ENCODE measurements at regions not wholly inside any gene's neighbourhood (a gene's known extent, or its start where the extent isn't known, plus 50 kb on each side); places are given as distances from the start of the nearest gene placed in this dataset.
"Not testable (repeated sequence)": the region's sequence is repeated elsewhere in the genome, so short reads cannot be mapped to it uniquely, and the experiment has no call there.

GRCh38 chr16:85275533-85276249, 163.4 kb upstream of the CIBAR2 start:
- peak; percentile 72 for DNase-seq (ENCODE audit: low read depth)

- DNase-seq (ENCODE audit: low read depth): no peak
Observed at GRCh38 chr16:85276258-85276657, 164.0 kb upstream of the CIBAR2 start.

- no peak for DNase-seq (ENCODE audit: low read depth)
Observed at GRCh38 chr16:85276721-85277120, 164.4 kb upstream of the CIBAR2 start.

GRCh38 chr16:85278839-85279238, 166.6 kb upstream of the CIBAR2 start:
- no peak for DNase-seq (ENCODE audit: low read depth)

GRCh38 chr16:85279402-85279801, 167.1 kb upstream of the CIBAR2 start:
- no peak for DNase-seq (ENCODE audit: low read depth)

- no peak for DNase-seq (ENCODE audit: low read depth)
Observed at GRCh38 chr16:85279825-85280545, 167.7 kb upstream of the CIBAR2 start.

GRCh38 chr16:85281181-85281580, 168.9 kb upstream of the CIBAR2 start:
- no peak for DNase-seq (ENCODE audit: low read depth)

- DNase-seq (ENCODE audit: low read depth): no peak
Observed at GRCh38 chr16:85282842-85283241, 170.6 kb upstream of the CIBAR2 start.

GRCh38 chr16:85283305-85284050, 171.2 kb upstream of the CIBAR2 start:
- no peak for DNase-seq (ENCODE audit: low read depth)

GRCh38 chr16:85284141-85284817, 172.0 kb upstream of the CIBAR2 start:
- DNase-seq (ENCODE audit: low read depth): no peak

GRCh38 chr16:85285681-85286065, 173.4 kb upstream of the CIBAR2 start:
- no peak for DNase-seq (ENCODE audit: low read depth)

GRCh38 chr16:85286066-85286831, 174.0 kb upstream of the CIBAR2 start:
- DNase-seq (ENCODE audit: low read depth): peak; percentile 68

GRCh38 chr16:85286951-85287814, 174.9 kb upstream of the CIBAR2 start:
- DNase-seq (ENCODE audit: low read depth): peak; percentile 58

- DNase-seq (ENCODE audit: low read depth): not testable (repeated sequence)
Observed at GRCh38 chr16:85287815-85288109, 175.5 kb upstream of the CIBAR2 start.

- no peak for DNase-seq (ENCODE audit: low read depth)
Observed at GRCh38 chr16:85288341-85288868, 176.1 kb upstream of the CIBAR2 start.

GRCh38 chr16:85288869-85289660, 176.8 kb upstream of the CIBAR2 start:
- no peak for DNase-seq (ENCODE audit: low read depth)

- DNase-seq (ENCODE audit: low read depth): no peak
Observed at GRCh38 chr16:85289760-85290625, 177.7 kb upstream of the CIBAR2 start.

- no peak for DNase-seq (ENCODE audit: low read depth)
Observed at GRCh38 chr16:85290626-85291301, 178.5 kb upstream of the CIBAR2 start.

All from ELR (cell line).